Ovary (tissue), 7 donors: ENCODE measurements at regions not wholly inside any gene's neighbourhood (a gene's known extent, or its start where the extent isn't known, plus 50 kb on each side); places are given as distances from the start of the nearest gene placed in this dataset.

Experiments
- DNase-seq, 5 donors: peaks; one replicate each; pipeline ENCODE4 v3.0.0-alpha.2; 2019 to 2020
- H3K27ac ChIP-seq, 2 donors: fragments of 200-600 bp; one replicate each; pipeline versions ENCODE4 v1.5.1 to v1.8.0; 2019 to 2022
- H3K27me3 ChIP-seq: fragments of 200-600 bp; one replicate; pipeline ENCODE4 v1.8.0; 2022
- H3K36me3 ChIP-seq: fragments of 200-600 bp; sonication (generic); one replicate; pipeline ENCODE4 v1.5.1; 2019
- H3K4me1 ChIP-seq: one replicate; pipeline ENCODE4 v1.8.1; 2013; ENCODE audit warnings: mild to moderate bottlenecking, moderate library complexity; ENCODE audit not compliant: insufficient read depth
- H3K4me3 ChIP-seq: fragments of 200-600 bp; sonication (generic); one replicate; pipeline ENCODE4 v1.5.1; 2017
- H3K9me3 ChIP-seq, 2 donors: fragments of 200-600 bp in 1 of 2; sonication (generic) in 1 of 2; one replicate each; pipeline versions ENCODE4 v1.5.1 to v1.8.1; 2013 to 2019; ENCODE audit warnings: mild to moderate bottlenecking in 1 of 2, moderate library complexity in 1 of 2
- CTCF ChIP-seq, 3 donors: fragments of 450-650 bp in 2 of 3; fragments of 200-600 bp in 1 of 3; IDR thresholded peaks; one replicate each; pipeline versions ENCODE4 v1.5.1 to v1.8.0; 2016 to 2022; ENCODE audit warnings: antibody characterized with exemption in 3 of 3, mild to moderate bottlenecking in 1 of 3
- EP300 ChIP-seq: sonication (generic); formaldehyde crosslinking; IDR thresholded peaks from one replicate; pipeline ENCODE4 v1.6.1; 2017; ENCODE audit warnings: antibody characterized with exemption
- POLR2A ChIP-seq: fragments of 450-650 bp; IDR thresholded peaks from one replicate; pipeline ENCODE4 v1.6.1; 2017; ENCODE audit warnings: antibody characterized with exemption, mild to moderate bottlenecking, moderate library complexity
- WGBS, 3 donors: extraction: QIAGEN DNeasy Blood & Tissue Kit in 1 of 3; methylation state at CpG; one replicate each; pipeline versions ENCODE4 v1.1.5 to v1.1.7; 2013 to 2017; 5-methylcytosine and 5-hydroxymethylcytosine counted together
- intact Hi-C, 4 donors: fragments of 100-400 bp; cut with DNase I; formaldehyde crosslinking; loops; one replicate each; pipeline versions ENCODE4 v1.11.0 to v1.15.1; 2022 to 2023
- donor health status: DM: no; HTN: no; CAD: no; lungs with moderate emphysema.
- donor health status: DM: no; HTN: no; CAD: no.
- donor health status: Bipolar disorder and iron deficiency.
- donor health status: DM: no; HTN: no; CAD: no.
- donor health status: DM: yes; HTN: yes; CAD: no.

DNA sequence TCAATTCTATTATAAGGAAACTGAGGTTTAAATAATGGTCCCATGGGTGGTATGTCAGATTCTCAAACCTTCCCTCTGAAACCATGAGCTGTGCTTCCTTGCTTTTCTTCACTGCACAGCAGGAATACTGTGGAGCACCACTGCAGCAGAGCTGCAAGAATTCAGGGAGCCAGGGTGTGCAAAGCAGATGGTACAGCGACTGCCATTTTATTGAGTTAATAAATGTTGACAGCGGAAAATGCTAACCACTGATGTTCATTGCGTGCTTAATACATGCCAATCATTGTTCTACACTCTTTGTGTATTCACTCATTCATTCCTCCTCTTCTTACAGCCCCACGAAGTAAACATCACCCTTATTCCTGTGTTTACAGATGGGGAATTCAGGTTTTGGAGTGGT lies 152.2 kb upstream of the THSD7B start:
- intact Hi-C loops: no loop called here
- WGBS, 3 donors: 76 to 82% (median 77%) methylated on average over 4 of the region's 4 CpGs
- Histone ChIP-seq H3K4me1 (no peaks in the 10 kb centered on the region), H3K9me3 (no peaks in the 10 kb centered on the region), H3K27me3 (no peaks in the 10 kb centered on the region), H3K27ac (no peak overlapping the region), H3K36me3 (no peaks in the 10 kb centered on the region), H3K4me3 (no peak overlapping the region)
- TF ChIP-seq POLR2A: no peak
- no peak for TF ChIP-seq EP300
- TF ChIP-seq CTCF (IDR thresholded peaks at IDR 0.05): no peak
- DNase-seq: no peak

DNA sequence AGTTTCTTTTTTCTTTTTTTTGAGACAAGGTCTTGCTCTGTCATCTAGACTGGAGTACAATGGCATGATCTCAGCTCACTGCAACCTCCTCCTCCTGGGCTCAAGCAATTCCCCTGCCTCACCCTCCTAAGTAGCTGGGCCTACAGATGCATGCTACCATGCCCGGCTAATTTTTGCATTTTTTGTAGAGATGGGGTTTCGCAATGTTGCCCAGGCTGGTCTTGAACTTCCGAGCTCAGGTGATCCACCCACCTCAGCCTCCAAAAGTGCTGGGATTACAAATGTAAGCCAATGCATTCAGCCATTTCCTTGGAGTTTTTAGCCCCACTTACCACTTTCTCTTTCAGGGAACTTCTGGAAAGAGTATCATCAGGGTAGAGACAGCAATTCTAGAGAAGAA lies 153.3 kb upstream of the THSD7B start:
- WGBS, 3 donors: 89 to 93% (median 93%) methylated on average over 3 of the region's 3 CpGs
- no peaks in the 10 kb centered on the region for H3K9me3 ChIP-seq
- no peak overlapping the region for H3K4me3 ChIP-seq
- H3K27ac ChIP-seq: no peak overlapping the region
- DNase-seq: no peak
- intact Hi-C loops: no loop called here
- no peaks in the 10 kb centered on the region for H3K36me3 ChIP-seq
- no peak for TF ChIP-seq CTCF (IDR thresholded peaks at IDR 0.05)
- no peak for TF ChIP-seq POLR2A
- no peak for TF ChIP-seq EP300
- no peaks in the 10 kb centered on the region for H3K4me1 ChIP-seq
- H3K27me3 ChIP-seq: no peaks in the 10 kb centered on the region

GRCh38 chr2:136611451-136611850 lies 153.9 kb upstream of the THSD7B start:
- Histone ChIP-seq H3K9me3 (no peaks in the 10 kb centered on the region), H3K4me1 (no peaks in the 10 kb centered on the region), H3K4me3 (no peak overlapping the region), H3K36me3 (no peaks in the 10 kb centered on the region), H3K27ac (no peak overlapping the region), H3K27me3 (no peaks in the 10 kb centered on the region)
- no peak for DNase-seq
- WGBS, 3 donors: 33 to 49% (median 44%) methylated on average over 1 of the region's 1 CpG
- intact Hi-C loops: no loop called here
- TF ChIP-seq EP300: no peak
- no peak for TF ChIP-seq CTCF (IDR thresholded peaks at IDR 0.05)
- no peak for TF ChIP-seq POLR2A

DNA sequence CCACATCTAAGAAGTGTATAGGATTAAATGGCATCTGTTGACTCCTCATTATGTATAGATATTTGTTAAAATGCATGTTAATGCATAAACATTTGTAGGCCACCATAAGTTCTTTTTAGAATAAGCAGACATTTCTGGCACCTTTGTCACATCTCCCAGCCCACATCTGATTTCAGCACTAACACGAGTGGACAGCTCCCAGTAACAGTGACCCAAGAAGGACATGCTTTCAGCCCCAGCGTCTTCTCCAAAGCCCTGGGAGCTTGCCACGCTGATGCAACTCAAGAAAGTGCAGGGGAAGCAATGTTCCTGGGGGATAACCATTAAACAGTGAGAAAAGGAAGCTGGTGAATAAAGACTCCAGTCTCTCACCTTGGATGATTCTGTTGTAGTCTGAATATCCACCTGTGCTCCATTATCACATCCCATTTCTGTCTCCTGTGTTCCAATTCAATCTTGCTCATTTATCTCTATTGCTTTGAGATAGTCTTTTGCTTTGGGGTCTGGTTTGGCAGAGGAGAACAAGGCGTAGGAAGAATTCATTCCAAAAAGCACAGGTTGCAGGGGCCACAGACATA lies 182.6 kb upstream of the THSD7B start:
- Histone ChIP-seq H3K4me3 (no peak overlapping the region), H3K27ac (no peak overlapping the region), H3K27me3 (no peaks in the 10 kb centered on the region), H3K4me1 (no peaks in the 10 kb centered on the region), H3K9me3 (no peaks in the 10 kb centered on the region), H3K36me3 (no peaks in the 10 kb centered on the region)
- TF ChIP-seq POLR2A: no peak
- TF ChIP-seq EP300: no peak
- TF ChIP-seq CTCF (IDR thresholded peaks at IDR 0.05): no peak
- WGBS, 3 donors: 7 to 14% (median 11%) methylated on average over 4 of the region's 4 CpGs
- no peak for DNase-seq
- intact Hi-C loops: no loop called here
